H9 (cell line): ENCODE measurements at regions not wholly inside any gene's neighbourhood (a gene's known extent, or its start where the extent isn't known, plus 50 kb on each side); places are given as distances from the start of the nearest gene placed in this dataset.

Experiments
- DNase-seq: peaks from one replicate; pipeline ENCODE4 v3.0.0-alpha.2; 2017
- H2AFZ ChIP-seq: one replicate; pipeline ENCODE4 v1.6.1; 2013; ENCODE audit warnings: mild to moderate bottlenecking, low read length, control low read depth, moderate library complexity
- H2AK5ac ChIP-seq: 2 replicates; pipeline ENCODE4 v1.6.1; 2013; ENCODE audit warnings: low read length, control low read depth, mixed read lengths; ENCODE audit not compliant: insufficient read length
- H2BK120ac ChIP-seq: one replicate; pipeline ENCODE4 v1.6.1; 2013; ENCODE audit warnings: low read depth, mild to moderate bottlenecking, low read length, control low read depth, inconsistent platforms; ENCODE audit not compliant: poor library complexity, severe bottlenecking
- H2BK12ac ChIP-seq: 2 replicates; pipeline ENCODE4 v1.6.1; 2013; ENCODE audit warnings: low read length, control low read depth, mixed read lengths, low read depth; ENCODE audit not compliant: insufficient read length
- H2BK15ac ChIP-seq: 2 replicates; pipeline ENCODE4 v1.6.1; 2013; ENCODE audit warnings: low read depth, low read length, control low read depth
- H2BK20ac ChIP-seq: one replicate; pipeline ENCODE4 v1.6.1; 2013; ENCODE audit warnings: low read depth, mild to moderate bottlenecking, low read length, control low read depth, inconsistent platforms; ENCODE audit not compliant: poor library complexity, severe bottlenecking
- H2BK5ac ChIP-seq: 2 replicates; pipeline ENCODE4 v1.6.1; 2013; ENCODE audit warnings: low read length, control low read depth, mixed read lengths; ENCODE audit not compliant: insufficient read length
- H3K14ac ChIP-seq: 2 replicates; pipeline ENCODE4 v1.6.1; 2013; ENCODE audit warnings: low read length, control low read depth; ENCODE audit not compliant: insufficient read depth
- H3K18ac ChIP-seq: 2 replicates; pipeline ENCODE4 v1.6.1; 2013; ENCODE audit warnings: low read depth, mild to moderate bottlenecking, mixed read lengths, low read length, control low read depth; ENCODE audit not compliant: insufficient read length
- H3K23ac ChIP-seq: 2 replicates; pipeline ENCODE4 v1.6.1; 2013; ENCODE audit warnings: low read length, control low read depth, mixed read lengths, low read depth; ENCODE audit not compliant: insufficient read length
- H3K23me2 ChIP-seq: 2 replicates; pipeline ENCODE4 v1.6.1; 2013; ENCODE audit warnings: low read depth, mild to moderate bottlenecking, mixed read lengths, low read length, control low read depth; ENCODE audit not compliant: insufficient read length, poor library complexity, severe bottlenecking
- H3K27ac ChIP-seq: 2 replicates; pipeline ENCODE4 v1.5.1; 2013; ENCODE audit warnings: low read length, control low read depth, mixed read lengths, low read depth; ENCODE audit not compliant: insufficient read length
- H3K27me3 ChIP-seq: 2 replicates; pipeline ENCODE4 v1.6.1; 2013; ENCODE audit warnings: low read length, control low read depth, inconsistent platforms; ENCODE audit not compliant: insufficient read depth
- H3K4ac ChIP-seq: 2 replicates; pipeline ENCODE4 v1.6.1; 2013; ENCODE audit warnings: low read depth, mild to moderate bottlenecking, control low read depth, inconsistent platforms, low read length, moderate library complexity
- H3K4me1 ChIP-seq: 2 replicates; pipeline ENCODE4 v1.6.1; 2013; ENCODE audit warnings: low read length, control low read depth, inconsistent platforms; ENCODE audit not compliant: insufficient read depth
- H3K4me2 ChIP-seq: 2 replicates; pipeline ENCODE4 v1.6.1; 2013; ENCODE audit warnings: low read length, control low read depth, mixed read lengths; ENCODE audit not compliant: insufficient read length, insufficient read depth
- H3K56ac ChIP-seq: 2 replicates; pipeline ENCODE4 v1.6.1; 2013; ENCODE audit warnings: low read depth, mild to moderate bottlenecking, mixed read lengths, low read length, control low read depth; ENCODE audit not compliant: insufficient read length
- H3K79me1 ChIP-seq: 2 replicates; pipeline ENCODE4 v1.6.1; 2013; ENCODE audit warnings: low read depth, mild to moderate bottlenecking, moderate library complexity, low read length, control low read depth, inconsistent platforms; ENCODE audit not compliant: insufficient read depth, poor library complexity, severe bottlenecking
- H3K79me2 ChIP-seq: 2 replicates; pipeline ENCODE4 v1.6.1; 2013; ENCODE audit warnings: low read length, control low read depth, inconsistent platforms; ENCODE audit not compliant: insufficient read depth
- H3K9ac ChIP-seq: 2 replicates; pipeline ENCODE4 v1.6.1; 2013; ENCODE audit warnings: low read length, control low read depth, mixed read lengths; ENCODE audit not compliant: insufficient read length; ENCODE audit errors: extremely low read depth
- H3K9me3 ChIP-seq: one replicate; pipeline ENCODE4 v1.6.1; 2013; ENCODE audit warnings: low read depth, low read length, inconsistent platforms; ENCODE audit not compliant: control insufficient read depth
- H3T11ph ChIP-seq: one replicate; pipeline ENCODE4 v1.6.1; 2013; ENCODE audit warnings: mild to moderate bottlenecking, low read length, control low read depth, inconsistent platforms
- H4K20me1 ChIP-seq: one replicate; pipeline ENCODE4 v1.6.1; 2013; ENCODE audit not compliant: control insufficient read depth, insufficient read length, insufficient read depth
- H4K5ac ChIP-seq: 2 replicates; pipeline ENCODE4 v1.6.1; 2013; ENCODE audit warnings: low read depth, mild to moderate bottlenecking, mixed read lengths, low read length, control low read depth; ENCODE audit not compliant: insufficient read length
- H4K8ac ChIP-seq: replicated peaks from 2 replicates; pipeline ENCODE4 v1.6.1; 2013; ENCODE audit warnings: low read length, control low read depth, mixed read lengths, low read depth; ENCODE audit not compliant: insufficient read length
- H4K91ac ChIP-seq: 2 replicates; pipeline ENCODE4 v1.6.1; 2013; ENCODE audit warnings: low read depth, mild to moderate bottlenecking, moderate library complexity, mixed read lengths, low read length, control low read depth; ENCODE audit not compliant: insufficient read length
- H3K27ac Mint-ChIP-seq, 3 experiments: 2 replicates in 2 of 3; 3 replicates in 1 of 3; pipeline ENCODE4 v1.8.0; 2020 to 2021; ENCODE audit warnings: mixed read lengths in 3 of 3, mild to moderate bottlenecking in 1 of 3, moderate library complexity in 1 of 3
- H3K27me3 Mint-ChIP-seq: 2 replicates; pipeline ENCODE4 v1.8.0; 2021; ENCODE audit warnings: low read depth, mild to moderate bottlenecking, moderate library complexity, mixed read lengths
- H3K36me3 Mint-ChIP-seq, 3 experiments: 2 replicates in 2 of 3; 3 replicates in 1 of 3; pipeline ENCODE4 v1.8.0; 2020 to 2021; ENCODE audit warnings: low read depth in 3 of 3, mixed read lengths in 3 of 3; ENCODE audit not compliant: insufficient read depth in 1 of 3
- H3K4me1 Mint-ChIP-seq, 2 experiments: 2 replicates each; pipeline ENCODE4 v1.8.0; 2020; ENCODE audit warnings: mixed read lengths in 2 of 2
- H3K4me3 Mint-ChIP-seq, 2 experiments: 2 replicates in 1 of 2; 3 replicates in 1 of 2; pipeline ENCODE4 v1.8.0; 2020 to 2021; ENCODE audit warnings: mild to moderate bottlenecking in 2 of 2, mixed read lengths in 2 of 2, moderate library complexity in 1 of 2
- H3K9me3 Mint-ChIP-seq, 2 experiments: 2 replicates in 1 of 2; 3 replicates in 1 of 2; pipeline ENCODE4 v1.8.0; 2020; ENCODE audit warnings: mild to moderate bottlenecking in 2 of 2, mixed read lengths in 2 of 2, moderate library complexity in 1 of 2
- CTCF ChIP-seq: fragments of 200-600 bp; sonication (generic); conservative IDR thresholded peaks from 3 replicates; pipeline ENCODE4 v1.8.0; 2021; ENCODE audit warnings: antibody characterized with exemption, mild to moderate bottlenecking
- WGBS: extraction: QIAGEN DNeasy Blood & Tissue Kit; methylation state at CpG from one replicate; pipeline ENCODE4 v1.1.7; 2013; ENCODE audit warnings: missing lambda C conversion rate, low lambda C conversion rate, mixed read lengths; ENCODE audit not compliant: insufficient read length; ENCODE audit errors: extremely low coverage; 5-methylcytosine and 5-hydroxymethylcytosine counted together

DNA sequence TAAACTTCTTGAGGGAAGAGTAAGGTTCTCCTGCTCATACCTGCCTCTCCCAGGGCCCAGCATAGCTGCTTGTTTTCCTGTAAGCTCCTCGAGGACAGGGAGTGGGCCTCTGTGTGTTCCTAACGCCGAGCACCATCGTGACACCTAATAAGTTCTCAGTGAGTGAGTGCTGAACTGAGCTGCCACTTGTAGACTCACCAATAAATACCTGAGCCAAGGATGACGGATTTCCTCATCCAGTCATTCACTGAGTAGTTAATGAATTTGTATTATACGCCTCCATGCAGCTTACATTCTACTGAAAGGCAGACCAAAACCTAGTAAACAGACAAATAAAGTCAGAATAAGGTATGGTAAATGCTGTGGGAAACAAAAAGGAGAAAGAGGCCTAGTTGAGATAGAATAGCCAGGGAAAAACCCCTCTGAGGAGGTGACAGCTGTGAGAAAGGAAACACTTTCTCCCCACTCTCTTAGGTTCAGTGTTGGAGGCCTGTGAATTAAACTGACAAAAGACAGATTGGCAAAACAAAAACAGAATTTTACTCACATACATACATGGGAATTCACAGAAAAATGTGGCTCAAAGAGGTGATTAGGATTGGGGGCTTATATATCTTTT, 138.6 kb downstream of the B3GNT2 start:
- no CpG with 5 or more reads among the region's 6 CpGs for WGBS
- Histone ChIP-seq H3K23ac (no peak overlapping the region), H2BK20ac (no peak overlapping the region), H2BK15ac (no peak overlapping the region), H3K4ac (no peak overlapping the region), H3K9me3 (no peaks in the 10 kb centered on the region), H3K4me2 (no peak overlapping the region), H3K4me1 (no peaks in the 10 kb centered on the region; the same call in 1 of the 2 replicates), H3K9ac (no peak overlapping the region), H3K27me3 (no peaks in the 10 kb centered on the region), H3K14ac (no peak overlapping the region), H3K79me1 (no peaks in the 10 kb centered on the region), H2AK5ac (no peak overlapping the region), H3K79me2 (no peaks in the 10 kb centered on the region), H2AFZ (no peak overlapping the region), H4K5ac (no peak overlapping the region), H3K27ac (no peak overlapping the region), H3K56ac (no peak overlapping the region), H4K91ac (no peak overlapping the region), H2BK120ac (no peak overlapping the region), H3T11ph (no peak overlapping the region), H2BK12ac (no peak overlapping the region), H4K20me1 (no peaks in the 10 kb centered on the region), H4K8ac (no peak overlapping the region), H3K23me2 (no peaks in the 10 kb centered on the region), H3K18ac (no peak overlapping the region), H2BK5ac (no peak overlapping the region)
- no peaks in the 10 kb centered on the region for H3K27me3 Mint-ChIP-seq
- no peak for DNase-seq
- peaks cover 28 to 53% of the 10 kb centered on the region in 2 experiments for H3K4me1 Mint-ChIP-seq
- H3K36me3 Mint-ChIP-seq, result peaks cover 0 to 9% (median 1%) of the 10 kb centered on the region in 3 experiments; a peak in 4 of 7 replicates
- H3K9me3 Mint-ChIP-seq, result peaks cover 4 to 8% of the 10 kb centered on the region in 2 experiments; a peak in 3 of 5 replicates
- H3K4me3 Mint-ChIP-seq, result no peak overlapping the region
- H3K27ac Mint-ChIP-seq, result peak overlapping the region in 2 of 3 experiments; percentile 17 to 19; a peak in 2 of 7 replicates
- TF ChIP-seq CTCF, result no peak
